WTC11 (cell line): ENCODE measurements at regions not wholly inside any gene's neighbourhood (a gene's known extent, or its start where the extent isn't known, plus 50 kb on each side); places are given as distances from the start of the nearest gene placed in this dataset.

ENCODE experiments used
- ATAC-seq: fragments of 200-7000 bp; cut with Tn5 transposase; 2 replicates; pipeline ENCODE4 v1.10.0; 2021; ENCODE audit warnings: mild to moderate bottlenecking, moderate library complexity
- CTCF ChIA-PET: fragments of 300-600 bp; sonication (Branson Sonifier 250); formaldehyde crosslinking; loops from one replicate; lab custom pipeline; 2021; ENCODE audit warnings: antibody characterized with exemption; lab: Charles Lee
- POLR2A ChIA-PET: fragments of 350-600 bp; sonication (Branson Sonifier 250); formaldehyde crosslinking; loops from one replicate; lab custom pipeline; 2021; ENCODE audit warnings: antibody characterized with exemption; lab: Charles Lee
- DNase-seq: peaks from one replicate; pipeline ENCODE4 v3.0.0; 2021; ENCODE audit warnings: low spot score
- H3K27ac Mint-ChIP-seq: 2 replicates; pipeline ENCODE4 v1.8.0; 2021; ENCODE audit warnings: mixed read lengths
- H3K27me3 Mint-ChIP-seq: 2 replicates; pipeline ENCODE4 v1.8.0; 2021; ENCODE audit warnings: low read depth, mild to moderate bottlenecking, moderate library complexity, mixed read lengths
- H3K36me3 Mint-ChIP-seq: 2 replicates; pipeline ENCODE4 v1.8.0; 2021; ENCODE audit warnings: mixed read lengths
- H3K4me1 Mint-ChIP-seq: 2 replicates; pipeline ENCODE4 v1.8.0; 2022; ENCODE audit warnings: mixed read lengths
- H3K4me3 Mint-ChIP-seq: 2 replicates; pipeline ENCODE4 v1.8.0; 2021; ENCODE audit warnings: mild to moderate bottlenecking, moderate library complexity, mixed read lengths
- H3K9me3 Mint-ChIP-seq: 2 replicates; pipeline ENCODE4 v1.8.0; 2021; ENCODE audit warnings: mixed read lengths
- FOXJ3 ChIP-seq: sonication (generic); formaldehyde crosslinking; IDR thresholded peaks from 2 replicates; pipeline ENCODE4 v1.9.0; 2021; ENCODE audit warnings: missing genetic modification reagents, mild to moderate bottlenecking, borderline replicate concordance
- FOXP4 ChIP-seq: sonication (generic); formaldehyde crosslinking; IDR thresholded peaks from 2 replicates; pipeline ENCODE4 v1.8.0; 2022; ENCODE audit warnings: mild to moderate bottlenecking, missing genetic modification reagents
- GABPB1 ChIP-seq: sonication (generic); formaldehyde crosslinking; IDR thresholded peaks from 2 replicates; pipeline ENCODE4 v1.8.1; 2023; ENCODE audit warnings: mild to moderate bottlenecking, missing genetic modification reagents
- GTF2I ChIP-seq: fragments of 250-450 bp; sonication (Bioruptor Pico); conservative IDR thresholded peaks from 2 replicates; pipeline ENCODE4 v1.4.0; 2021; ENCODE audit warnings: mild to moderate bottlenecking
- JAZF1 ChIP-seq: fragments of 250-450 bp; sonication (Bioruptor Pico); IDR thresholded peaks from 2 replicates; pipeline ENCODE4 v1.9.0; 2021; ENCODE audit warnings: moderate library complexity, mild to moderate bottlenecking, inconsistent platforms
- PRDM15 ChIP-seq: sonication (generic); formaldehyde crosslinking; IDR thresholded peaks from 2 replicates; pipeline ENCODE4 v1.8.0; 2022; ENCODE audit warnings: missing genetic modification reagents
- SP1 ChIP-seq: sonication (generic); formaldehyde crosslinking; conservative IDR thresholded peaks from 2 replicates; pipeline ENCODE4 v1.8.1; 2022; ENCODE audit warnings: missing genetic modification reagents
- ZBTB21 ChIP-seq: sonication (generic); formaldehyde crosslinking; IDR thresholded peaks from 2 replicates; pipeline ENCODE4 v1.8.1; 2023; ENCODE audit warnings: mild to moderate bottlenecking, missing genetic modification reagents, borderline replicate concordance
- ZBTB43 ChIP-seq: sonication (generic); formaldehyde crosslinking; IDR thresholded peaks from 2 replicates; pipeline ENCODE4 v1.8.1; 2023; ENCODE audit warnings: mild to moderate bottlenecking, missing genetic modification reagents
- ZNF121 ChIP-seq: sonication (generic); formaldehyde crosslinking; IDR thresholded peaks from 2 replicates; pipeline ENCODE4 v1.8.0; 2023; ENCODE audit warnings: missing genetic modification reagents
- ZNF425 ChIP-seq: fragments of 250-450 bp; sonication (Bioruptor Pico); conservative IDR thresholded peaks from 2 replicates; pipeline ENCODE4 v1.9.0; 2021; ENCODE audit warnings: mild to moderate bottlenecking
- ZNF671 ChIP-seq: fragments of 250-450 bp; sonication (Bioruptor Pico); IDR thresholded peaks from 2 replicates; pipeline ENCODE4 v1.8.0; 2021; ENCODE audit warnings: mild to moderate bottlenecking

GRCh38 chr4:13912436-13912925 lies 285.0 kb upstream of the BOD1L1 start:
- H3K4me3 Mint-ChIP-seq = no peak overlapping the region
- ChIA-PET POLR2A (no interaction called here), CTCF (interaction anchor here (1.3 kb wide), 1 partner anchor 258 kb away, joined by 4 read pairs; no protein-coding TSS in a partner anchor)
- ATAC-seq (no peak), DNase-seq (no peak)
- H3K36me3 Mint-ChIP-seq = no peaks in the 10 kb centered on the region
- no peaks in the 10 kb centered on the region for H3K27me3 Mint-ChIP-seq
- H3K4me1 Mint-ChIP-seq = peaks cover 6% of the 10 kb centered on the region
- no peak overlapping the region for H3K27ac Mint-ChIP-seq
- H3K9me3 Mint-ChIP-seq = 0 out of 2 replicates have a peak, but pooled peaks cover 3% of the 10 kb centered on the region
- TF ChIP-seq JAZF1 (CRISPR knock-in tag) (no peak), ZBTB43 (CRISPR knock-in tag) (no peak), FOXJ3 (CRISPR knock-in tag) (no peak)

- DNase-seq (no peak), ATAC-seq (no peak)
- 0 out of 2 replicates have a peak, but pooled peaks cover 3% of the 10 kb centered on the region for H3K9me3 Mint-ChIP-seq
- H3K27me3 Mint-ChIP-seq = no peaks in the 10 kb centered on the region
- H3K27ac Mint-ChIP-seq = no peak overlapping the region
- ChIA-PET POLR2A (no interaction called here), CTCF (no interaction called here)
- peaks cover 4% of the 10 kb centered on the region for H3K4me1 Mint-ChIP-seq
- TF ChIP-seq SP1 (CRISPR knock-in tag) = no peak
- no peak overlapping the region for H3K4me3 Mint-ChIP-seq
- no peaks in the 10 kb centered on the region for H3K36me3 Mint-ChIP-seq
These were observed 285.4 kb upstream of the BOD1L1 start for GRCh38 chr4:13912966-13913365.

GRCh38 chr4:13917015-13917414 lies 289.5 kb upstream of the BOD1L1 start:
- no peaks in the 10 kb centered on the region for H3K36me3 Mint-ChIP-seq
- H3K9me3 Mint-ChIP-seq = no peaks in the 10 kb centered on the region
- POLR2A ChIA-PET = no interaction called here
- no peak overlapping the region for H3K4me3 Mint-ChIP-seq
- TF ChIP-seq FOXP4 (CRISPR knock-in tag) = no peak
- TF ChIP-seq PRDM15 (CRISPR knock-in tag) = no peak
- TF ChIP-seq GABPB1 (CRISPR knock-in tag) = no peak
- no peak for TF ChIP-seq ZBTB21 (CRISPR knock-in tag)
- TF ChIP-seq ZNF425 (CRISPR knock-in tag) = no peak
- TF ChIP-seq, all 79 proteins: peak for 0
- Mint-ChIP-seq H3K27ac (no peak overlapping the region), H3K27me3 (no peaks in the 10 kb centered on the region), H3K4me1 (peaks cover 14% of the 10 kb centered on the region)
- ATAC-seq (no peak), DNase-seq (no peak)
- CTCF ChIA-PET = no interaction called here

- DNase-seq (no peak), ATAC-seq (no peak)
- ChIA-PET CTCF (no interaction called here), POLR2A (no interaction called here)
- Mint-ChIP-seq H3K27me3 (no peaks in the 10 kb centered on the region), H3K4me1 (peaks cover 14% of the 10 kb centered on the region), H3K27ac (no peak overlapping the region), H3K4me3 (no peak overlapping the region), H3K9me3 (no peaks in the 10 kb centered on the region), H3K36me3 (no peaks in the 10 kb centered on the region)
- TF ChIP-seq ZBTB21 (CRISPR knock-in tag) = no peak
- TF ChIP-seq ZNF121 = no peak
- no peak for TF ChIP-seq PRDM15 (CRISPR knock-in tag)
- TF ChIP-seq GABPB1 (CRISPR knock-in tag) = no peak
- no peak for TF ChIP-seq ZNF671 (CRISPR knock-in tag)
- no peak for TF ChIP-seq GTF2I (CRISPR knock-in tag)
These were observed 290.6 kb upstream of the BOD1L1 start for GRCh38 chr4:13918110-13918509.
